ENCODE measurements at regions not wholly inside any gene's neighbourhood (a gene's known extent, or its start where the extent isn't known, plus 50 kb on each side); places are given as distances from the start of the nearest gene placed in this dataset.

- no peak overlapping the region for H3K4me3 ChIP-seq (ENCODE audit: low read depth, low read length)
- DNase-seq (ENCODE audit: low read depth) = no peak
- no peak for TF ChIP-seq CTCF (IDR thresholded peaks at IDR 0.05; ENCODE audit: control insufficient read depth, extremely low read depth, insufficient read depth)
Observed at GRCh38 chr17:68780596-68780995, 174.6 kb downstream of the ABCA8 start.

- no peak for DNase-seq (ENCODE audit: low read depth)
- no peak for TF ChIP-seq CTCF (IDR thresholded peaks at IDR 0.05; ENCODE audit: control insufficient read depth, extremely low read depth, insufficient read depth)
- no peak overlapping the region for H3K4me3 ChIP-seq (ENCODE audit: low read depth, low read length)
Observed at GRCh38 chr17:68778726-68779125, 176.5 kb downstream of the ABCA8 start.

- DNase-seq (ENCODE audit: low read depth) = no peak
- TF ChIP-seq CTCF (IDR thresholded peaks at IDR 0.05; ENCODE audit: control insufficient read depth, extremely low read depth, insufficient read depth) = no peak
- H3K4me3 ChIP-seq (ENCODE audit: low read depth, low read length) = no peak overlapping the region
Observed at GRCh38 chr17:68777856-68778694, 176.9 kb upstream of the FAM20A start.

GRCh38 chr17:68777243-68777855 lies 176.2 kb upstream of the FAM20A start:
- H3K4me3 ChIP-seq (ENCODE audit: low read depth, low read length) = no peak overlapping the region
- TF ChIP-seq CTCF (IDR thresholded peaks at IDR 0.05; ENCODE audit: control insufficient read depth, extremely low read depth, insufficient read depth) = peak; percentile 84
- DNase-seq (ENCODE audit: low read depth) = no peak

- DNase-seq (ENCODE audit: low read depth) = no peak
- no peak for TF ChIP-seq CTCF (IDR thresholded peaks at IDR 0.05; ENCODE audit: control insufficient read depth, extremely low read depth, insufficient read depth)
- no peak overlapping the region for H3K4me3 ChIP-seq (ENCODE audit: low read depth, low read length)
Observed at GRCh38 chr17:68776451-68776850, 175.3 kb upstream of the FAM20A start.

GRCh38 chr17:68775969-68776368 lies 174.8 kb upstream of the FAM20A start:
- TF ChIP-seq CTCF (IDR thresholded peaks at IDR 0.05; ENCODE audit: control insufficient read depth, extremely low read depth, insufficient read depth) = no peak
- no peak for DNase-seq (ENCODE audit: low read depth)
- no peak overlapping the region for H3K4me3 ChIP-seq (ENCODE audit: low read depth, low read length)
